ENCODE measurements at regions not wholly inside any gene's neighbourhood (a gene's known extent, or its start where the extent isn't known, plus 50 kb on each side); places are given as distances from the start of the nearest gene placed in this dataset.

DNA sequence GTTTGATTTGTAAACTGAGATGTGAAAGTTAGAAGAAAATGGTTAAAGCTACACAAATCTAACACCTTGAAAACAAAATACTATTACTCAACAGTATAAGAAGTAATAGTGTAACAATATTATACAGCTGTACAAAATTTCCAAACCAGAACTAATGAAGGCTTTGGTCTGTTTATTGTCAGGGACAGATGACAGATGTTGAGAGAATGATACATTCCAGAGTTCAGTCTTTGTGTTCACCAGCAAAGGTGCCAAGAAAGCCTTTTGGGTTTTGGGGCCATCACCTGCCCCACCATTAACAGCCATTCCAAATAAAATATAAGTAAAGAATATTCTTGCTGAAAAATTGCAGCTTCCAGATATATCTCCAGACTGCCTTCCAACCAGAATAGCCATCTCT lies 439.3 kb downstream of the PCDH20 start:
- intact Hi-C loops (cut with micrococcal nuclease; ENCODE audit: unreplicated experiment), result no loop called here

More for the DNA sequence above, 439.3 kb downstream of the PCDH20 start:
- no peak for ATAC-seq
- no peaks in the 10 kb centered on the region for H3K9me3 ChIP-seq (replicated peaks; ENCODE audit: control insufficient read depth, insufficient read depth, low read length)
- peaks cover 2% of the 10 kb centered on the region for H3K79me2 ChIP-seq (ENCODE audit: control insufficient read depth, insufficient read depth, low read length)
- BruUV-seq (replicated peaks), result no TSS peak
- RAD21 ChIA-PET (ENCODE audit: unreplicated experiment), result no interaction called here
- H3K4me1 ChIP-seq (ENCODE audit: control insufficient read depth, insufficient read depth, low read length), result no peaks in the 10 kb centered on the region
- no peaks in the 10 kb centered on the region for H3K36me3 ChIP-seq (ENCODE audit: control insufficient read depth in 2 of 2, insufficient read depth in 2 of 2, low read length in 1 of 2)
- CTCF ChIA-PET, result interaction anchor here (0.6 kb wide), 1 partner anchor 81 kb away, joined by 3 read pairs; no protein-coding TSS in a partner anchor
- FAIRE-seq, result no peak
- no peak overlapping the region for H3K4me2 ChIP-seq (ENCODE audit: control insufficient read depth, insufficient read depth)
- SMC1A ChIA-PET (ENCODE audit: uncharacterized antibody, unreplicated experiment), result interaction anchor here (0.8 kb wide), 1 partner anchor 108 kb away, joined by 3 read pairs; no protein-coding TSS in a partner anchor
- no peak overlapping the region for H3K9ac ChIP-seq (ENCODE audit: control insufficient read depth, insufficient read depth, low read length)
- H3K4me3 ChIP-seq, result no peak overlapping the region
- H2AFZ ChIP-seq (ENCODE audit: control insufficient read depth, low read depth, low read length), result no peak overlapping the region
- no peaks in the 10 kb centered on the region for H3K27me3 ChIP-seq (replicated peaks in 1 of 2; ENCODE audit: control insufficient read depth in 2 of 2, insufficient read depth in 2 of 2, low read length in 1 of 2)
- DNase-seq (ENCODE audit: low read depth, low spot score), result no peak
- in situ Hi-C loops (cut with MboI), result no loop called here
- no peaks in the 10 kb centered on the region for H4K20me1 ChIP-seq (ENCODE audit: control insufficient read depth, insufficient read depth)
- no peak overlapping the region for H3K27ac ChIP-seq (ENCODE audit: control insufficient read depth, insufficient read depth)
- TF ChIP-seq RCOR1 (conservative IDR thresholded peaks at IDR 0.05; ENCODE audit: low read depth, low read length) (no peak), NR2C2 (IDR thresholded peaks at IDR 0.05; ENCODE audit: borderline replicate concordance, control insufficient read depth, insufficient read length, low read depth) (no peak), ZNF24 (IDR thresholded peaks at IDR 0.05) (no peak), IKZF1 (conservative IDR thresholded peaks at IDR 0.05) (no peak), PRDM15 (CRISPR knock-in tag; IDR thresholded peaks at IDR 0.05) (no peak), TCF12 (IDR thresholded peaks at IDR 0.05; ENCODE audit: low read depth, low read length) (no peak), TAF1 (IDR thresholded peaks at IDR 0.05; ENCODE audit: borderline replicate concordance, low read depth, low read length) (no peak), ETV6 (conservative IDR thresholded peaks at IDR 0.05 in 1 of 2, IDR thresholded peaks at IDR 0.05 in 1 of 2; ENCODE audit: borderline replicate concordance in 1 of 2, low read depth in 1 of 2) (no peak), YY1 (IDR thresholded peaks at IDR 0.05; ENCODE audit: low read depth, low read length) (no peak)
- TF ChIP-seq, protein P1, sequence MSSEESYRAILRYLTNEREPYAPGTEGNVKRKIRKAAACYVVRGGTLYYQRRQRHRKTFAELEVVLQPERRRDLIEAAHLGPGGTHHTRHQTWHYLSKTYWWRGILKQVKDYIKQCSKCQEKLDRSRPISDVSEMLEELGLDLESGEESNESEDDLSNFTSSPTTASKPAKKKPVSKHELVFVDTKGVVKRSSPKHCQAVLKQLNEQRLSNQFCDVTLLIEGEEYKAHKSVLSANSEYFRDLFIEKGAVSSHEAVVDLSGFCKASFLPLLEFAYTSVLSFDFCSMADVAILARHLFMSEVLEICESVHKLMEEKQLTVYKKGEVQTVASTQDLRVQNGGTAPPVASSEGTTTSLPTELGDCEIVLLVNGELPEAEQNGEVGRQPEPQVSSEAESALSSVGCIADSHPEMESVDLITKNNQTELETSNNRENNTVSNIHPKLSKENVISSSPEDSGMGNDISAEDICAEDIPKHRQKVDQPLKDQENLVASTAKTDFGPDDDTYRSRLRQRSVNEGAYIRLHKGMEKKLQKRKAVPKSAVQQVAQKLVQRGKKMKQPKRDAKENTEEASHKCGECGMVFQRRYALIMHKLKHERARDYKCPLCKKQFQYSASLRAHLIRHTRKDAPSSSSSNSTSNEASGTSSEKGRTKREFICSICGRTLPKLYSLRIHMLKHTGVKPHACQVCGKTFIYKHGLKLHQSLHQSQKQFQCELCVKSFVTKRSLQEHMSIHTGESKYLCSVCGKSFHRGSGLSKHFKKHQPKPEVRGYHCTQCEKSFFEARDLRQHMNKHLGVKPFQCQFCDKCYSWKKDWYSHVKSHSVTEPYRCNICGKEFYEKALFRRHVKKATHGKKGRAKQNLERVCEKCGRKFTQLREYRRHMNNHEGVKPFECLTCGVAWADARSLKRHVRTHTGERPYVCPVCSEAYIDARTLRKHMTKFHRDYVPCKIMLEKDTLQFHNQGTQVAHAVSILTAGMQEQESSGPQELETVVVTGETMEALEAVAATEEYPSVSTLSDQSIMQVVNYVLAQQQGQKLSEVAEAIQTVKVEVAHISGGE (CRISPR knock-in tag; IDR thresholded peaks at IDR 0.05), result no peak
- POLR2A ChIA-PET, result interaction anchor here (0.5 kb wide), 1 partner anchor 811 kb away, joined by 4 read pairs; no protein-coding TSS in a partner anchor

All from GM12878 (cell line).